ENCODE measurements at regions not wholly inside any gene's neighbourhood (a gene's known extent, or its start where the extent isn't known, plus 50 kb on each side); places are given as distances from the start of the nearest gene placed in this dataset.

- H3K36me3 ChIP-seq (ENCODE audit: control insufficient read depth in 2 of 2, extremely low read depth in 1 of 2, insufficient read depth in 2 of 2, low read length in 2 of 2): no peaks in the 10 kb centered on the region
- no peaks in the 10 kb centered on the region for H4K20me1 ChIP-seq (ENCODE audit: control insufficient read depth, extremely low read depth, insufficient read depth, low read length)
- H3K27me3 ChIP-seq (ENCODE audit: control insufficient read depth, extremely low read depth, insufficient read depth, low read length): no peaks in the 10 kb centered on the region
- H3K4me3 ChIP-seq (ENCODE audit: control insufficient read depth in 2 of 3, extremely low read depth in 1 of 3, insufficient read depth in 2 of 3, low read depth in 1 of 3, low read length in 3 of 3): no peak overlapping the region
- no peaks in the 10 kb centered on the region for H3K9me1 ChIP-seq (ENCODE audit: control insufficient read depth, extremely low read depth, insufficient read depth, low read length)
- no peak for FAIRE-seq
- no peak overlapping the region for H3K4me2 ChIP-seq (ENCODE audit: control insufficient read depth, extremely low read depth, insufficient read depth, low read depth, low read length)
- no peak for TF ChIP-seq CTCF (optimal IDR thresholded peaks at IDR 0.05 in 1 of 3, IDR thresholded peaks at IDR 0.05 in 1 of 3, conservative IDR thresholded peaks at IDR 0.05 in 1 of 3; ENCODE audit: extremely low read depth in 1 of 3, insufficient read depth in 2 of 3, low read length in 3 of 3)
- TF ChIP-seq EZH2 (IDR thresholded peaks at IDR 0.05; ENCODE audit: low read length): no peak
- no peaks in the 10 kb centered on the region for H3K79me2 ChIP-seq (ENCODE audit: control insufficient read depth, insufficient read depth, low read length)
- H2AFZ ChIP-seq (ENCODE audit: control insufficient read depth, low read length): no peak overlapping the region
- no peak overlapping the region for H3K9ac ChIP-seq (ENCODE audit: control insufficient read depth, extremely low read depth, insufficient read depth, low read length)
- H3K27ac ChIP-seq (ENCODE audit: control insufficient read depth, insufficient read depth, low read length): no peak overlapping the region
- no peaks in the 10 kb centered on the region for H3K4me1 ChIP-seq (ENCODE audit: control insufficient read depth, extremely low read depth, insufficient read depth, low read length)
- DNase-seq (ENCODE audit: low read depth, low spot score): no peak
- dilution Hi-C loops (cut with MboI; ENCODE audit: extremely low pct_ligation_motif_present, low sequenced_read_pairs): loop anchor here (10.0 kb wide), 1 partner anchor 63 kb away; no protein-coding TSS in a partner anchor
- H3K9me3 ChIP-seq (ENCODE audit: control insufficient read depth, low read depth, low read length): no peaks in the 10 kb centered on the region
Observed at GRCh38 chr3:181518222-181518621, 193.5 kb upstream of the SOX2 start.

GRCh38 chr3:181512787-181513186, 198.9 kb upstream of the SOX2 start:
- no peak for TF ChIP-seq EZH2 (IDR thresholded peaks at IDR 0.05; ENCODE audit: low read length)
- no peak for TF ChIP-seq CTCF (optimal IDR thresholded peaks at IDR 0.05 in 1 of 3, IDR thresholded peaks at IDR 0.05 in 1 of 3, conservative IDR thresholded peaks at IDR 0.05 in 1 of 3; ENCODE audit: extremely low read depth in 1 of 3, insufficient read depth in 2 of 3, low read length in 3 of 3)

More at GRCh38 chr3:181512787-181513186, 198.9 kb upstream of the SOX2 start:
- no peaks in the 10 kb centered on the region for H3K27me3 ChIP-seq (ENCODE audit: control insufficient read depth, extremely low read depth, insufficient read depth, low read length)
- DNase-seq (ENCODE audit: low read depth, low spot score) (no peak), FAIRE-seq (no peak)
- no peaks in the 10 kb centered on the region for H3K9me1 ChIP-seq (ENCODE audit: control insufficient read depth, extremely low read depth, insufficient read depth, low read length)
- no peaks in the 10 kb centered on the region for H4K20me1 ChIP-seq (ENCODE audit: control insufficient read depth, extremely low read depth, insufficient read depth, low read length)
- peaks cover 2% of the 10 kb centered on the region for H3K9me3 ChIP-seq (ENCODE audit: control insufficient read depth, low read depth, low read length)
- H3K27ac ChIP-seq (ENCODE audit: control insufficient read depth, insufficient read depth, low read length): no peak overlapping the region
- no peak overlapping the region for H3K4me2 ChIP-seq (ENCODE audit: control insufficient read depth, extremely low read depth, insufficient read depth, low read depth, low read length)
- no peak overlapping the region for H3K9ac ChIP-seq (ENCODE audit: control insufficient read depth, extremely low read depth, insufficient read depth, low read length)
- H3K4me3 ChIP-seq (ENCODE audit: control insufficient read depth in 2 of 3, extremely low read depth in 1 of 3, insufficient read depth in 2 of 3, low read depth in 1 of 3, low read length in 3 of 3): no peak overlapping the region
- no peaks in the 10 kb centered on the region for H3K4me1 ChIP-seq (ENCODE audit: control insufficient read depth, extremely low read depth, insufficient read depth, low read length)
- H3K79me2 ChIP-seq (ENCODE audit: control insufficient read depth, insufficient read depth, low read length): no peaks in the 10 kb centered on the region
- no peaks in the 10 kb centered on the region for H3K36me3 ChIP-seq (ENCODE audit: control insufficient read depth in 2 of 2, extremely low read depth in 1 of 2, insufficient read depth in 2 of 2, low read length in 2 of 2)
- no peak overlapping the region for H2AFZ ChIP-seq (ENCODE audit: control insufficient read depth, low read length)
- dilution Hi-C loops (cut with MboI; ENCODE audit: extremely low pct_ligation_motif_present, low sequenced_read_pairs): loop anchor here (10.0 kb wide), 1 partner anchor 58 kb away; no protein-coding TSS in a partner anchor
